HG03196 (cell line): ENCODE measurements at regions not wholly inside any gene's neighbourhood (a gene's known extent, or its start where the extent isn't known, plus 50 kb on each side); places are given as distances from the start of the nearest gene placed in this dataset.
"Not testable (repeated sequence)": the region's sequence is repeated elsewhere in the genome, so short reads cannot be mapped to it uniquely, and the experiment has no call there.

Source experiments
- ATAC-seq: cut with Tn5 transposase; IDR thresholded peaks from one replicate; pipeline ENCODE4 v1.9.1; 2021; ENCODE audit not compliant: unreplicated experiment

- ATAC-seq, result no peak
Observed at GRCh38 chr4:162849937-162850336, 316.8 kb downstream of the NAF1 start.

- ATAC-seq, result peak; percentile 47
Observed at GRCh38 chr4:162847945-162848549, 318.6 kb downstream of the NAF1 start.

- no peak for ATAC-seq
Observed at GRCh38 chr4:162841753-162842152, 324.9 kb downstream of the NAF1 start.

- ATAC-seq, result no peak
Observed at GRCh38 chr4:162839814-162840213, 326.9 kb downstream of the NAF1 start.

- ATAC-seq, result no peak
Observed at GRCh38 chr4:162838671-162839070, 328.0 kb downstream of the NAF1 start.

GRCh38 chr4:162837679-162838078 lies 329.0 kb downstream of the NAF1 start:
- ATAC-seq, result no peak

GRCh38 chr4:162837241-162837640 lies 329.4 kb downstream of the NAF1 start:
- no peak for ATAC-seq

GRCh38 chr4:162836773-162837172 lies 329.9 kb downstream of the NAF1 start:
- ATAC-seq, result no peak

GRCh38 chr4:162836258-162836657 lies 330.4 kb downstream of the NAF1 start:
- ATAC-seq, result not testable (repeated sequence)

GRCh38 chr4:162830899-162831298 lies 335.8 kb downstream of the NAF1 start:
- ATAC-seq, result no peak

GRCh38 chr4:162817374-162817773 lies 349.3 kb downstream of the NAF1 start:
- ATAC-seq, result not testable (repeated sequence)

GRCh38 chr4:162804351-162804924 lies 362.3 kb downstream of the NAF1 start:
- ATAC-seq, result no peak

- peak; percentile 72 for ATAC-seq
Observed at GRCh38 chr4:162803378-162803777, 363.3 kb downstream of the NAF1 start.

GRCh38 chr4:162797108-162797507 lies 369.6 kb downstream of the NAF1 start:
- ATAC-seq, result no peak

- no peak for ATAC-seq
Observed at GRCh38 chr4:162793571-162793970, 373.1 kb downstream of the NAF1 start.

GRCh38 chr4:162793004-162793403 lies 373.7 kb downstream of the NAF1 start:
- no peak for ATAC-seq

GRCh38 chr4:162791226-162791625 lies 375.5 kb downstream of the NAF1 start:
- ATAC-seq, result no peak

GRCh38 chr4:162787120-162787519 lies 379.6 kb downstream of the NAF1 start:
- no peak for ATAC-seq

GRCh38 chr4:162782778-162783525 lies 383.7 kb downstream of the NAF1 start:
- ATAC-seq, result no peak

- no peak for ATAC-seq
Observed at GRCh38 chr4:162782096-162782777, 384.5 kb downstream of the NAF1 start.

- no peak for ATAC-seq
Observed at GRCh38 chr4:162770761-162771490, 395.8 kb downstream of the NAF1 start.
